Mesenchymal stem cell (in vitro differentiated cells and primary cell): ENCODE measurements at regions not wholly inside any gene's neighbourhood (a gene's known extent, or its start where the extent isn't known, plus 50 kb on each side); places are given as distances from the start of the nearest gene placed in this dataset.

ENCODE experiments used
- DNase-seq: peaks from one replicate; pipeline ENCODE4 v3.0.0-alpha.2; 2013
- H2AFZ ChIP-seq: one replicate; pipeline ENCODE4 v1.6.1; 2013; ENCODE audit warnings: low read depth, mild to moderate bottlenecking, control low read depth, inconsistent platforms, low read length, moderate library complexity
- H2AK5ac ChIP-seq: 2 replicates; pipeline ENCODE4 v1.6.1; 2013; ENCODE audit warnings: low read length, moderate library complexity, mild to moderate bottlenecking, inconsistent platforms; ENCODE audit not compliant: severe bottlenecking
- H2BK120ac ChIP-seq: one replicate; pipeline ENCODE4 v1.6.1; 2013; ENCODE audit warnings: low read depth, mild to moderate bottlenecking, inconsistent platforms, low read length, moderate library complexity
- H2BK12ac ChIP-seq, 2 experiments: one replicate each; pipeline ENCODE4 v1.6.1; 2013; ENCODE audit warnings: inconsistent platforms in 2 of 2, low read length in 2 of 2, mild to moderate bottlenecking in 2 of 2, moderate library complexity in 2 of 2, control low read depth in 1 of 2
- H2BK15ac ChIP-seq: one replicate; pipeline ENCODE4 v1.6.1; 2013; ENCODE audit warnings: mild to moderate bottlenecking, low read depth, inconsistent platforms; ENCODE audit not compliant: poor library complexity, severe bottlenecking
- H2BK5ac ChIP-seq: 2 replicates; pipeline ENCODE4 v1.6.1; 2013; ENCODE audit warnings: low read depth, mild to moderate bottlenecking, low read length, control low read depth, inconsistent platforms; ENCODE audit not compliant: poor library complexity, severe bottlenecking
- H3K14ac ChIP-seq, 2 experiments: one replicate each; pipeline ENCODE4 v1.6.1; 2013; ENCODE audit warnings: inconsistent platforms in 2 of 2, low read length in 2 of 2, control low read depth in 1 of 2, mild to moderate bottlenecking in 1 of 2, moderate library complexity in 1 of 2
- H3K18ac ChIP-seq, 2 experiments: one replicate each; pipeline ENCODE4 v1.6.1; 2013; ENCODE audit warnings: inconsistent platforms in 2 of 2, low read length in 2 of 2, control low read depth in 1 of 2, low read depth in 1 of 2, mild to moderate bottlenecking in 1 of 2
- H3K23ac ChIP-seq, 2 experiments: one replicate each; pipeline ENCODE4 v1.6.1; 2013; ENCODE audit warnings: inconsistent platforms in 2 of 2, low read length in 2 of 2, mild to moderate bottlenecking in 2 of 2, moderate library complexity in 2 of 2, control low read depth in 1 of 2
- H3K27ac ChIP-seq: 2 replicates; pipeline ENCODE4 v1.5.1; 2013; ENCODE audit warnings: mild to moderate bottlenecking, moderate library complexity, low read length, control low read depth, inconsistent platforms; ENCODE audit not compliant: poor library complexity, severe bottlenecking
- H3K27me3 ChIP-seq, 2 experiments: 2 replicates each; pipeline versions ENCODE4 v1.6.1 to v1.7.0; 2013; ENCODE audit warnings: low read length in 2 of 2, mild to moderate bottlenecking in 2 of 2, moderate library complexity in 2 of 2, control low read depth in 1 of 2, inconsistent platforms in 1 of 2; ENCODE audit not compliant: control insufficient read depth in 1 of 2, insufficient read depth in 1 of 2
- H3K36me3 ChIP-seq, 2 experiments: 2 replicates each; pipeline versions ENCODE4 v1.6.1 to v1.7.0; 2013; ENCODE audit warnings: low read length in 2 of 2, control low read depth in 1 of 2, inconsistent platforms in 1 of 2, low read depth in 1 of 2, mild to moderate bottlenecking in 1 of 2; ENCODE audit not compliant: insufficient read depth in 2 of 2, control insufficient read depth in 1 of 2
- H3K4ac ChIP-seq, 2 experiments: one replicate each; pipeline ENCODE4 v1.6.1; 2013; ENCODE audit warnings: inconsistent platforms in 2 of 2, low read length in 2 of 2, mild to moderate bottlenecking in 2 of 2, moderate library complexity in 2 of 2, control low read depth in 1 of 2, low read depth in 1 of 2
- H3K4me1 ChIP-seq: 2 replicates; pipeline ENCODE4 v1.6.1; 2013; ENCODE audit warnings: low read depth, low read length, control low read depth; ENCODE audit not compliant: control insufficient read depth, insufficient read depth
- H3K4me2 ChIP-seq: 2 replicates; pipeline ENCODE4 v1.6.1; 2013; ENCODE audit warnings: low read length, mild to moderate bottlenecking, inconsistent platforms; ENCODE audit not compliant: poor library complexity, severe bottlenecking
- H3K4me3 ChIP-seq, 2 experiments: 2 replicates each; pipeline versions ENCODE4 v1.5.1 to v1.7.0; 2013; ENCODE audit warnings: low read length in 2 of 2, mild to moderate bottlenecking in 2 of 2, control low read depth in 1 of 2, low read depth in 1 of 2; ENCODE audit not compliant: insufficient read depth in 1 of 2
- H3K79me1 ChIP-seq: replicated peaks from 2 replicates; pipeline ENCODE4 v1.6.1; 2013; ENCODE audit warnings: mild to moderate bottlenecking, control low read depth, low read length, inconsistent platforms; ENCODE audit not compliant: poor library complexity, severe bottlenecking
- H3K9ac ChIP-seq: 2 replicates; pipeline ENCODE4 v1.7.0; 2013; ENCODE audit warnings: mild to moderate bottlenecking, low read length, moderate library complexity
- H3K9me3 ChIP-seq: 2 replicates; pipeline ENCODE4 v1.7.0; 2013; ENCODE audit warnings: mild to moderate bottlenecking, low read length; ENCODE audit not compliant: control insufficient read depth
- H4K8ac ChIP-seq: one replicate; pipeline ENCODE4 v1.6.1; 2013; ENCODE audit warnings: inconsistent platforms, mild to moderate bottlenecking, low read length, moderate library complexity
- H4K91ac ChIP-seq: one replicate; pipeline ENCODE4 v1.6.1; 2013; ENCODE audit warnings: mild to moderate bottlenecking, low read length, inconsistent platforms
- WGBS: methylation state at CpG from one replicate; pipeline ENCODE4 v1.1.7; 2013; ENCODE audit warnings: mixed read lengths; 5-methylcytosine and 5-hydroxymethylcytosine counted together

GRCh38 chr10:114767986-114768821 lies 53.4 kb upstream of the FHIP2A start:
- H2BK12ac ChIP-seq: peak overlapping the region in 1 of 2 experiments; percentile 54
- no peak overlapping the region for H4K91ac ChIP-seq
- no peak overlapping the region for H2BK5ac ChIP-seq
- no peaks in the 10 kb centered on the region for H3K9me3 ChIP-seq
- H3K4ac ChIP-seq: no peak overlapping the region
- H3K9ac ChIP-seq: peak overlapping the region; percentile 49
- H2AK5ac ChIP-seq: no peak overlapping the region
- no peak overlapping the region for H3K14ac ChIP-seq
- H3K4me3 ChIP-seq: peak overlapping the region; percentile 80 to 93
- WGBS: 2% methylated on average over 66 of the region's 85 CpGs
- H3K36me3 ChIP-seq: no peaks in the 10 kb centered on the region
- H3K18ac ChIP-seq: peak overlapping the region in 1 of 2 experiments; percentile 66
- DNase-seq: no peak
- peak overlapping the region; percentile 5 for H2BK120ac ChIP-seq
- H2AFZ ChIP-seq: peak overlapping the region; percentile 23
- H3K4me1 ChIP-seq: peaks cover 9% of the 10 kb centered on the region
- H4K8ac ChIP-seq: no peak overlapping the region
- H2BK15ac ChIP-seq: no peak overlapping the region
- no peak overlapping the region for H3K27ac ChIP-seq
- H3K79me1 ChIP-seq: peaks cover 7% of the 10 kb centered on the region
- H3K23ac ChIP-seq: peak overlapping the region in 1 of 2 experiments; percentile 34
- no peaks in the 10 kb centered on the region for H3K27me3 ChIP-seq
- H3K4me2 ChIP-seq: peak overlapping the region; percentile 94

GRCh38 chr10:114770009-114770408 lies 51.6 kb upstream of the FHIP2A start:
- no peak overlapping the region for H3K4ac ChIP-seq
- H3K27me3 ChIP-seq: no peaks in the 10 kb centered on the region
- H3K14ac ChIP-seq: no peak overlapping the region
- no peak overlapping the region for H3K23ac ChIP-seq
- no peak overlapping the region for H3K18ac ChIP-seq
- peaks cover 7% of the 10 kb centered on the region for H3K4me1 ChIP-seq
- no peak overlapping the region for H2BK15ac ChIP-seq
- no peaks in the 10 kb centered on the region for H3K36me3 ChIP-seq
- DNase-seq: no peak
- H3K4me3 ChIP-seq: no peak overlapping the region
- no peak overlapping the region for H3K9ac ChIP-seq
- no peak overlapping the region for H2BK5ac ChIP-seq
- H3K9me3 ChIP-seq: no peaks in the 10 kb centered on the region
- no peak overlapping the region for H2BK12ac ChIP-seq
- H4K91ac ChIP-seq: no peak overlapping the region
- no peak overlapping the region for H2AK5ac ChIP-seq
- H2BK120ac ChIP-seq: no peak overlapping the region
- H3K79me1 ChIP-seq: no peaks in the 10 kb centered on the region
- H3K4me2 ChIP-seq: no peak overlapping the region
- H3K27ac ChIP-seq: no peak overlapping the region
- H4K8ac ChIP-seq: no peak overlapping the region
- no peak overlapping the region for H2AFZ ChIP-seq

GRCh38 chr10:114771157-114771556 lies 50.4 kb upstream of the FHIP2A start:
- no CpG with 5 or more reads among the region's 1 CpG for WGBS

DNA sequence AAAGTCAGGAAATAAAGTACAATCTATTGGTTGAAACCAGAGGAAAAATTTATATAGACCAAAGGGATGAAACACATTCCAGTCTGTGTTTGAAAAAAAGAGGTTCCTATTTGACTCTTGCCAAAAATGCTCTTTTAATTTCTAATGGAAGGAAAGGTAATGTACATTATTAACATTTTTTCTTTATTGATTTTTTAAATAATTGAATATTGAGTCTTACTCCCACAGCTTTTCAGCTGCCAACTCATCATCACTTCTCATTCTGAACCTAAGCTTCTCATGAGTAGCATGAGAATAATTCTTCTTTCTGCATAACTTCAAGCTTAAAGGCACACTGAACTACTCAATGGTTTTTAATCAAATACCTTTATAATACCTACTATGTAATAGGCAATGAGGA lies 49.8 kb upstream of the FHIP2A start:
- no peaks in the 10 kb centered on the region for H3K9me3 ChIP-seq
- H4K91ac ChIP-seq: no peak overlapping the region
- no peak overlapping the region for H3K9ac ChIP-seq
- H3K4me3 ChIP-seq: no peak overlapping the region
- no peaks in the 10 kb centered on the region for H3K36me3 ChIP-seq
- H3K27me3 ChIP-seq: no peaks in the 10 kb centered on the region
- no peak overlapping the region for H2BK12ac ChIP-seq
- no peak overlapping the region for H4K8ac ChIP-seq
- H3K27ac ChIP-seq: no peak overlapping the region
- no peak overlapping the region for H2AK5ac ChIP-seq
- H3K4ac ChIP-seq: no peak overlapping the region
- H3K4me1 ChIP-seq: peaks cover 8% of the 10 kb centered on the region
- H3K18ac ChIP-seq: no peak overlapping the region
- H2AFZ ChIP-seq: no peak overlapping the region
- no peak overlapping the region for H3K4me2 ChIP-seq
- H2BK15ac ChIP-seq: no peak overlapping the region
- no peaks in the 10 kb centered on the region for H3K79me1 ChIP-seq
- no peak overlapping the region for H2BK120ac ChIP-seq
- H3K14ac ChIP-seq: no peak overlapping the region
- no peak for DNase-seq
- no peak overlapping the region for H3K23ac ChIP-seq
- no peak overlapping the region for H2BK5ac ChIP-seq

More at GRCh38 chr10:114771157-114771556, 50.4 kb upstream of the FHIP2A start:
- H2BK120ac ChIP-seq: no peak overlapping the region
- H3K27me3 ChIP-seq: no peaks in the 10 kb centered on the region
- no peak overlapping the region for H3K4me3 ChIP-seq
- no peak overlapping the region for H2BK5ac ChIP-seq
- no peak overlapping the region for H4K8ac ChIP-seq
- peaks cover 7% of the 10 kb centered on the region for H3K4me1 ChIP-seq
- no peak overlapping the region for H2BK12ac ChIP-seq
- H3K18ac ChIP-seq: no peak overlapping the region
- no peak overlapping the region for H2BK15ac ChIP-seq
- DNase-seq: no peak
- no peak overlapping the region for H3K4ac ChIP-seq
- H4K91ac ChIP-seq: no peak overlapping the region
- no peak overlapping the region for H2AFZ ChIP-seq
- no peak overlapping the region for H2AK5ac ChIP-seq
- H3K14ac ChIP-seq: no peak overlapping the region
- H3K36me3 ChIP-seq: no peaks in the 10 kb centered on the region
- no peaks in the 10 kb centered on the region for H3K79me1 ChIP-seq
- H3K27ac ChIP-seq: no peak overlapping the region
- H3K4me2 ChIP-seq: no peak overlapping the region
- H3K23ac ChIP-seq: no peak overlapping the region
- H3K9ac ChIP-seq: no peak overlapping the region
- H3K9me3 ChIP-seq: no peaks in the 10 kb centered on the region
